ENCODE measurements at regions not wholly inside any gene's neighbourhood (a gene's known extent, or its start where the extent isn't known, plus 50 kb on each side); places are given as distances from the start of the nearest gene placed in this dataset.

DNA sequence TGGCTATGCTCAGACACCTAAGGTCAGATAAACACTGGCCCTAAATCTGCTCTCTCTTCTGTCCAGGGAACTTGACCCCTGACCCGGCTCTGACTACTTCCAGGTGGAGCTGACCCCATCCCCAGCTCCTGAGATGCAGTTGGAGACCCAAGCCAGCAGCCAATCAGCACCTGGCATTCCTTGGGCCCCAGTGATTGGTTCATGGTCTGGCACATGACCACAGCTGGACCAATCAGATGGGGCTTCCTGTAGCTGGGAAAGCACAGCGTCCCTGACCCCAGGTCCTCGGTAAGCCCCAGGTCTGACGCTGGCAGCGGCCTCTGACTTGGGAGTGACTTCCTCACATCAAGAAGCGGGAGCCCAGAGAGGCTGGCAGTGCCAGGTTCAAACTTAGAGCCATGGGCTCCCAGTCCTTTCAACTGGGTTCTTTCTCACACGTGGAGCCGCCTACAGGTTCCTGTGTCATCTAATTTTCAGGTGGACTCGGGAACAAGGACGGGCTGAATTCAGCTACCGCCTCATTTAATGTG, 915.4 kb upstream of the TMEM132C start:
- TF ChIP-seq, protein P1, sequence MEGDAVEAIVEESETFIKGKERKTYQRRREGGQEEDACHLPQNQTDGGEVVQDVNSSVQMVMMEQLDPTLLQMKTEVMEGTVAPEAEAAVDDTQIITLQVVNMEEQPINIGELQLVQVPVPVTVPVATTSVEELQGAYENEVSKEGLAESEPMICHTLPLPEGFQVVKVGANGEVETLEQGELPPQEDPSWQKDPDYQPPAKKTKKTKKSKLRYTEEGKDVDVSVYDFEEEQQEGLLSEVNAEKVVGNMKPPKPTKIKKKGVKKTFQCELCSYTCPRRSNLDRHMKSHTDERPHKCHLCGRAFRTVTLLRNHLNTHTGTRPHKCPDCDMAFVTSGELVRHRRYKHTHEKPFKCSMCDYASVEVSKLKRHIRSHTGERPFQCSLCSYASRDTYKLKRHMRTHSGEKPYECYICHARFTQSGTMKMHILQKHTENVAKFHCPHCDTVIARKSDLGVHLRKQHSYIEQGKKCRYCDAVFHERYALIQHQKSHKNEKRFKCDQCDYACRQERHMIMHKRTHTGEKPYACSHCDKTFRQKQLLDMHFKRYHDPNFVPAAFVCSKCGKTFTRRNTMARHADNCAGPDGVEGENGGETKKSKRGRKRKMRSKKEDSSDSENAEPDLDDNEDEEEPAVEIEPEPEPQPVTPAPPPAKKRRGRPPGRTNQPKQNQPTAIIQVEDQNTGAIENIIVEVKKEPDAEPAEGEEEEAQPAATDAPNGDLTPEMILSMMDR (conservative IDR thresholded peaks at IDR 0.05 in 1 of 2, IDR thresholded peaks at IDR 0.05 in 1 of 2; ENCODE audit: extremely low read depth in 1 of 2, insufficient read depth in 1 of 2, low read depth in 1 of 2, low read length in 2 of 2): no peak
- TF ChIP-seq EZH2 (IDR thresholded peaks at IDR 0.05; ENCODE audit: borderline replicate concordance, low read length): no peak

Data from mammary epithelial cell (primary cell).